ENCODE measurements at regions not wholly inside any gene's neighbourhood (a gene's known extent, or its start where the extent isn't known, plus 50 kb on each side); places are given as distances from the start of the nearest gene placed in this dataset.
"Not testable (repeated sequence)": the region's sequence is repeated elsewhere in the genome, so short reads cannot be mapped to it uniquely, and the experiment has no call there.

DNA sequence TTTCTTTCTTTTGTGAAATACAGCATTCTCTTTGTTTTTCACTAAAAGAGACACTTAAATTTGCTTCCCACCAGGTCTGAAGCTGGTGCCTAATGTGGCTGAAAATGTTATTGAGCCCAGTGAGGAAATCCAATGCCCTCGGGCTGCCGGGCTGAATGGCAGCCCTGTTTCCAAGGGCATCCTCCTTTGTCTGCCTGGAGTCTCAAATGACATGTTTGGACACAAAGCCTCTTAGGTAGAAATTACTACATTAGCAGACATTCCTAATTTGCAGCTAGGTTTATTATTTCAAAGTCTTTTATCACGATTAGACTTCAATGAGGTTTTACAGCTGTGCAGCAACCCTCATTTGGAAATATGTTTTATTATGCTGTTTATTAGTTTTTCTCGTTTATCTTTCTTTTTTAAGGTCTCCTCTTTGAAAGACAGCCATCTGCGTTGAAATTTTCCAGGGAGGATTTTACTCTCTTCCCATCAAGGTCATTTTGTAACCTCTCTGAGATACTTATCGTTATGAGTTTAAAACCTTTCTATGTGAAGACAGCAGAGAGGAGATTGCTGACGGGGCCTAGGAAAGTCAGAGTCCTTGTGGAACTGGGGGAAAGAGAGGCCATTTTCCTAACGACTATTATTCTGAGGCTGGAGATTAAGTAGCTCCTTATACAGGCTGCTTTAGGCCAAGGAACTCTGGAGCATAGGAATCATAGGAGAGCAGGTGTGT lies 59.0 kb upstream of the ZNF532 start:
- no peak for TF ChIP-seq CTCF (IDR thresholded peaks at IDR 0.05; ENCODE audit: extremely low read depth, missing control alignments)
- DNase-seq (ENCODE audit: low spot score) = no peak

- DNase-seq (ENCODE audit: low spot score) = peak; percentile 67
- no peak for TF ChIP-seq CTCF (IDR thresholded peaks at IDR 0.05; ENCODE audit: extremely low read depth, missing control alignments)
These were observed 57.6 kb upstream of the ZNF532 start for GRCh38 chr18:58806826-58807714.

GRCh38 chr18:58807766-58808165 lies 56.9 kb upstream of the ZNF532 start:
- no peak for DNase-seq (ENCODE audit: low spot score)
- TF ChIP-seq CTCF (IDR thresholded peaks at IDR 0.05; ENCODE audit: extremely low read depth, missing control alignments) = no peak

DNA sequence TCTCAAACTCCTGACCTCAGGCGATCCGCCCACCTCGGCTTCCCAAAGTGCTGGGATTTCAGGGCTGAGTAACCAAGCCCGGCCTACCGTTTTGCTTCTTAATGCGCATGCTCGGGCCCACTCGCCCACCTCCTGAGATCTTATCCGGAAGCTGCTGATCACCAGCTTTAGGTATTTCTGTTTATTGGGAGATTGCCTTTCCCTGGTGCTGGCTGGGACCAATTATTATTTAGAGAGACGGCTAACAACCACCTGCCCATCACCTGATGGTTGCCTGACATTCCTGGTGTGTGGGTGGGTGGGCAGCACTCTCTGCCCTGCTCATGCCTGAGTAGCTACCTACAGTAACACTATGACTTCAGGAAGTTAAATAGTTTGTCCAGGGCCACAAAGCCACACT lies 56.3 kb upstream of the ZNF532 start:
- no peak for DNase-seq (ENCODE audit: low spot score)
- no peak for TF ChIP-seq CTCF (IDR thresholded peaks at IDR 0.05; ENCODE audit: extremely low read depth, missing control alignments)

DNA sequence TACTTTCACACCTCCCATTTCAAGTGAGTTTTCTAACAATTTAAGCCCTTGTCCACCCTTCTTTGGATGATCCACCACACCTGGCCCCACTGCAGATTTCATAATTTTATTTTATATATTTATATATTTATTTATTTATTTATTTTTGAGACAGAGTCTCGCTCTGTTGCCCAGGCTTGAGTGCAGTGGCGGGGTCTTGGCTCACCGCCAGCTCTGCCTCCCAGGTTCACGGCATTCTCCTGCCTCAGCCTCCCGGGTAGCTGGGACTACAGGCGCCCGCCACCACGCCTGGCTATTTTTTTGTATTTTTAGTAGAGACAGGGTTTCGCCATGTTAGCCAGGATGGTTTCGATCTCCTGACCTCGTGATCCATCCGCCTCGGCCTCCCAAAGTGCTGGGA lies 52.8 kb upstream of the ZNF532 start:
- DNase-seq (ENCODE audit: low spot score) = not testable (repeated sequence)

- no peak for DNase-seq (ENCODE audit: low spot score)
- TF ChIP-seq CTCF (IDR thresholded peaks at IDR 0.05; ENCODE audit: extremely low read depth, missing control alignments) = no peak
These were observed 51.6 kb upstream of the ZNF532 start for GRCh38 chr18:58813105-58813504.

DNA sequence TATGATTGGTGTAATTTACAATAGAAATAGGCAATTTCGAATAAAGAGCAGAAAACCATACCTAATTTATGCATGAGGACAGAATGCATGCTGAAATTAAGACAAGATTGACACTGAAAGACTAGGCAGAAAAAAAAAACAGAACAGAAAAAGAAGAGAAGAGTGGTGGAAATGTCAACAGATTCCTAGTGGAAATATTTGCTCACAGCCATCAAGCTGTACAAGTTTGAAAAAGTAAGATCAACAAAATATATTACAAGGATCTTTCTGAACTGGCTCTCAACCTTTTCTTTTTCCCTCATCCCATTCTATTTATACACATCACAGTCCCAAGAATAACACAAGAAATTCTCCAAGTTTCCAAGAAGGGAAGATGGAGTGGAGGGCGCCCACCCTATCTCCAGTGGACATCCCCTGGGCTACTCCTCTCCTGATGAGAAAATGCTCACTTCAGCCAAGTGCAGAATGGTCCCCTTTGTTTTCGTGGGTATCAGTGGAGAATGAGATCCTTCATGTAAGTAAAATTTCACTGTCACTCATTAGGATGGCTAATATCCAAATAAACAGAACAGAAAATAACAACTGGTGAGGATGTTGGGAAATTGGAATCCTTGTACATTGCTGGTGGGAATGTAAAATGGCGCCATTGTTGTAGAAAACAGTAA lies 51.0 kb upstream of the ZNF532 start:
- TF ChIP-seq CTCF (IDR thresholded peaks at IDR 0.05; ENCODE audit: extremely low read depth, missing control alignments) = no peak
- DNase-seq (ENCODE audit: low spot score) = no peak

All from GM20000 (cell line).